AML-193 (cell line): ENCODE measurements at regions not wholly inside any gene's neighbourhood (a gene's known extent, or its start where the extent isn't known, plus 50 kb on each side); places are given as distances from the start of the nearest gene placed in this dataset.
"Not testable (repeated sequence)": the region's sequence is repeated elsewhere in the genome, so short reads cannot be mapped to it uniquely, and the experiment has no call there.

Experiments
- DNase-seq, 2 experiments: peaks; one replicate each; lab custom pipeline; 2025; lab: John Stamatoyannopoulos, UW

DNA sequence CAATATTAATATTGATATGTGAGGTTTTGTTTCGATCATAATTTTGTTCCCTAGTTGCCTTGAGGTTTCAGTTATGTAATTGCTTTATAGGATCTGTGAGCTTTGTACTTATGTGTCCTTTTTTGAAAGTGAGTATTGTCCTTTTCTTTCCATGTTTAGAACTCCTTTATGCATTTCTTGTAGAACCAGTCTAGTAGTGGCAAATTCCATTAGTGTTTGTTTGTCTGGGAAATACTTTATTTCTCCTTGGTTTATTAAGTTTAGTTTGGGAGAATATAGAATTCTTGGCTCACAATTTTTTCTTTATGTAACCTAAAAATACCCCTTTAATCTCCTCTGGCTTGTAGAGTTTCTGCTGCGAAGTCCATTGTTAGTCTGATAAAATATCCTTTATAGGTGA lies 127.5 kb upstream of the KITLG start:
- DNase-seq: no peak

GRCh38 chr12:88706286-88706685 lies 126.0 kb upstream of the KITLG start:
- DNase-seq: no peak

DNA sequence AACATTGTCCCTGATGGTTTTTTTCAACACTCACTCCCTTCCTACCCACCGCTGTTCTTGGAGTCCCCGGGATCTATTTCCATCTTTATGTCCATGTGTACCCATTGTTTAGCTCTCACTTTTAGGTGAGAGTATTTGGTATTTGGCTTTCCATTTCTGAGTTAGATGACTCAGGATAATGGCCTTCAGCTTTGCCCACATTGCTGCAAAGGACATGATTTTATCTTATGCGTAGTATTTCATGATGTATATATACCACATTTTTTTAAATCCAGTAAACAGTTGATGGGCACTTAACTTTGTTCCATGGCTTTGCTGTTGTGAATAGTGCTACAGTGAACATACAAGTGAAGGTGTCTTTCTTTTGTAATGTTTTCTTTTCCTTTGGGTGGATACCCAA lies 123.5 kb upstream of the KITLG start:
- DNase-seq: no peak

GRCh38 chr12:88698471-88698870 lies 118.2 kb upstream of the KITLG start:
- no peak for DNase-seq

- DNase-seq: no peak
These were observed 113.7 kb upstream of the KITLG start for GRCh38 chr12:88693837-88694445.

GRCh38 chr12:88691811-88692210 lies 111.5 kb upstream of the KITLG start:
- DNase-seq: no peak

- no peak for DNase-seq
These were observed 104.3 kb upstream of the KITLG start for GRCh38 chr12:88684610-88685009.

DNA sequence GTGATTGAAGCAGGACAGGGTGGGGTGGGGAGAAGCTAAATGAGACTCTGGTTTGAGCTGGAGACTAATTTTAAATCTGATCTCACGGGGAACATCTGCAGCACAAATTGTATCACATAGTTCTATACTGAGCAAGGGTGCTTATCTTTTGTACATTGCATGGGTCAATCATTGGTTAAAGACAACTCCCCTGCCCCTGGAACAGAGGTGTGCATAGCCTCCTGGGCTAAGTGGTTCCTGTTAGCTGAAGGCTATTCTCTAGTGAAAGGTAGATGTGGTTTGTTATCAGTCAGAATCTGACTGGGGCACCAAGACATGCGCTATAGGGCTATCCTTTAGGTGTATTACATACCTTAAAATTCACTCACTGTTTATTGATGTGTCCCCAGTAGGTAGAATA lies 103.9 kb upstream of the KITLG start:
- DNase-seq: no peak

DNA sequence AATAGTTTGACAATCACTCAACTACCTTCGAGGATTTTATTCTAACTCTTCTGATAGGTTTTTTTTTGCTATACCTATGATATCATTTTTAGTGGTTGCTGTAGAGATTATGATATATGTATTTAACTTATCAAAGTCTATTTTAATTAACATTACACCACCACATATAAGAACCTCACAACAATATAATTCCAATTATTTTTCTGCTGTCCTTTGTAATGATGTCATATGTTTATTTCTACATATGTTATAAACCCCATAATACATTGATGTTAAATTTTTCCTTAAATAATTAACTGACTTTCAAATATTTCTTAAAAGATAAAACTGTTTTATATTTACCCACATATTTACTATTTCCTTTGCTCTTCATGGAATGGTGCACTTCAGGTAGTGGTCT lies 103.4 kb upstream of the KITLG start:
- no peak for DNase-seq

DNA sequence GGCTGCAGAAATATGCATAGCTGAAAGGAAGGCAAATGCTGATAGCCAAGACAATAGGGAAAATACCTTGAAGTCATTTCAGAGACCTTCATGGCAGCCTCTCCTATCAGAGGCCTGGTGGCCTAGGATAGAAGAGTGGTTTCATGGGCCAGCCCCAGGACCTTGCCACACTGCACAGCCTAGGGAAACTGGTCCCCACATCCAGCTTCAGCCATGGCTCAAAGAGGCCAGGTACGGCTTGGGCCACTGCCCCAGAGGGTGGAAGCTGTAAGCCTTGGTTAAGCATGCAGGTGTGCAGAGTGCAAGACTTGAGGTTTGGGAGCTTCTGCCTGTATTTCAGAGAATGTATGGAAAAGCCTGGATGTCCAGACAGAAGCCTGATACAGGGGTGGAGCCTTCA lies 101.0 kb upstream of the KITLG start:
- no peak for DNase-seq

DNA sequence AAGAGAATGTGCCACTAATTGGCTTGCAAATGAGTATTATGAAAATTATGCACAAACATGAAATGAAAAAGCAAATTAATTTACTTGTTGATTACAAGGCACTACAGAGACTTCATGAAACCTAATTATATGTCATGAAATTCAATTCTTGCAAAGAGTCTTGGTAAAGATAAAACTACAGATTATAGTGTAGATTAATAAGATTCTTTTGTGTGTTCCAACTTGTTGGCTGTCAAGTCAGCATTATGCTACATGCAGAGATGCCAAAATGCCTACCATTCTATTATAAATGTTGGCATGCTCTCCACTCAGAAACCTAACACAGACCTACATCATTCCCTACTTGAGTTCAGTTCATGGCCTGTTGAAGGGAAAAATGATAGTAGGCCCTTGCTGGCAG lies 97.2 kb upstream of the KITLG start:
- no peak for DNase-seq

GRCh38 chr12:88667615-88668014 lies 87.3 kb upstream of the KITLG start:
- DNase-seq: not testable (repeated sequence)

DNA sequence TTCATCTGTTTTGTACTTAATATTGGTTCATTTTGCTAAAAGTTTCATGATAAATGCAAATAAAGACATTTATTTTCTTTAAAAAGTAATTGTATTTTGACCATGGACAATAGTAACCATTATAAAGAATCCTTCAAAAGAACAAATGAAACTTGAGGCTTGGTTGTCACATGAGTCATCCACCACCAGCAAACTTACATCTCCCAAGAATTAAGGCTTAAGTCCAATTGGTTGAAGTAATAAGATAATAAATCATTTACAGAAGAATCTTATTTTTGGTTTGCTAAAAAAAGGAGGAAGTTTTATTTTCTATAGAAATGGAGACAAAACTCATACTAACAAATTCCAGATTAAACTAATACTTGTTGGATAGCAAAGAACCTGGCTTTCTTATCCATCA lies 84.8 kb upstream of the KITLG start:
- DNase-seq: no peak

- DNase-seq: no peak
These were observed 82.7 kb upstream of the KITLG start for GRCh38 chr12:88662961-88663360.

GRCh38 chr12:88662093-88662492 lies 81.8 kb upstream of the KITLG start:
- no peak for DNase-seq

DNA sequence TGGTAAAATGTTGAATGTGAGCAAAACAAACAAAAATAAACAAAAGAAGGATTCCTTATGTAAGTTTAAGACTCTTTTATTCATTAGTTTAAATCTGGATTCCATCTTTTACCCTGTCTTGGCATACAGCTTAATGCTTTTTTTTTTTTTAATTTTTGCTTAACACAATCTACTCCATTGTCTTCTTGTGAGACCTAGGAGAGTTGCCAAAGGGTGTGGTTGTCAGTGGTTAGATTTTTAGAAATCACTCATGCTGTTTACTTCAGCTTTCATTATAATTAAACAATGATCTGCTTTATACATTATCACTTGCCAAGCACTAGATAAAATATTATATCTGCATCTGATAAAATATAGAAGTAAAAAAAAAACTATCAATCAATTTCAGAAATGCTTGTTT lies 77.7 kb upstream of the KITLG start:
- no peak for DNase-seq

- DNase-seq: no peak
These were observed 70.4 kb upstream of the KITLG start for GRCh38 chr12:88650715-88651114.

DNA sequence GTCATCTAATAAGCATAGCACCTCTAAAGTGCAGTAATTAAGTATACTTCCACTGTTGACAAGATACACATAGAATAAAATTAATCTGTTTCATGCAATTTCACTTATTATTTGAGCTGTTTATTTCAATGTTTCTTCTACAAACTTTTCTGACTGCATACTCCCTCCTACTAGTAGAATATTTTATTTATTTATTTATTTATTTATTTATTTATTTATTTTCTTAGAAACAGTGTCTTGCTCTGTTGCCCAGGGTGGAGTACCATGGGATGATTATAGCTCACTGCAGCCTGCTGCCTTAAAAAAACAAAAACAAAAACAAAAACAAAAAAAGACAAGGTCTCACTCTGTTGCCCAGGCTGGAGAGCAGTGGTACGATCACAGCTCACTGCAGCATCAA lies 68.4 kb upstream of the KITLG start:
- no peak for DNase-seq

DNA sequence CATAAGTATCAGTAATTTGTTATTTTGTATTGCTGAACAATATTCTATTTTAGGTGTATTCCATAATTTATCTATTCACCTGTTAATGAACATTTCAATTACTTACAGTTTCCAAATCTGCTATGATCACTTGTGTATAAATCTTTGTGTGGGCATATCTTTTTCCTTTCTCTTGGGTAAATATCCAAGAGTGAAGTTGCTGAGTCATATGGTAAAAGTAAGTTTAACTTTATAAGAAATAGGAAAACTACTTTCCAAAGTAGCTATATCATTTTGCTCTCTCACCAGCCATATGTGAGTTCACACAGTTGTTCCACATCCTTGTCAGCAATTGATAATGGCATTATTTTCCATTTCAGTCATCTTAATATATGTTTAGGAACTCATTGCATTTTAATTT lies 66.6 kb upstream of the KITLG start:
- no peak for DNase-seq

DNA sequence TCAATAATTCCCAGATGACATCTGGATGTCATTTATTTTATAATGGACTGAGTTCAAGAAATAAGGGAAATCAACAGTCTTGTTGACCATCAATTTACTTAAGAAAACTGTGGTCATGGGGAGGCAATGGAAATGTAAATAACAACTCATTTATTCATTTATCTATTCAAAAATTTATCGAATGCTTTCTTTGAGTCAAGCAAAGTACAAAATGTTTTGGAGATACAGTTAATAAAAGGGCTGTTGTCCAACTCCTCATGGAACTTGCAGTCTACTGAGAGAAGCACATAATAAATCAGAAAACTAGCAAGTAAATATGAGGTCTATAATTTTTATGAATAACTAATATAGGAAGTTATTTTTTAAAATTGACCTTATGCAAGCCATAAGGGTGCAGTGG lies 65.5 kb upstream of the KITLG start:
- no peak for DNase-seq

DNA sequence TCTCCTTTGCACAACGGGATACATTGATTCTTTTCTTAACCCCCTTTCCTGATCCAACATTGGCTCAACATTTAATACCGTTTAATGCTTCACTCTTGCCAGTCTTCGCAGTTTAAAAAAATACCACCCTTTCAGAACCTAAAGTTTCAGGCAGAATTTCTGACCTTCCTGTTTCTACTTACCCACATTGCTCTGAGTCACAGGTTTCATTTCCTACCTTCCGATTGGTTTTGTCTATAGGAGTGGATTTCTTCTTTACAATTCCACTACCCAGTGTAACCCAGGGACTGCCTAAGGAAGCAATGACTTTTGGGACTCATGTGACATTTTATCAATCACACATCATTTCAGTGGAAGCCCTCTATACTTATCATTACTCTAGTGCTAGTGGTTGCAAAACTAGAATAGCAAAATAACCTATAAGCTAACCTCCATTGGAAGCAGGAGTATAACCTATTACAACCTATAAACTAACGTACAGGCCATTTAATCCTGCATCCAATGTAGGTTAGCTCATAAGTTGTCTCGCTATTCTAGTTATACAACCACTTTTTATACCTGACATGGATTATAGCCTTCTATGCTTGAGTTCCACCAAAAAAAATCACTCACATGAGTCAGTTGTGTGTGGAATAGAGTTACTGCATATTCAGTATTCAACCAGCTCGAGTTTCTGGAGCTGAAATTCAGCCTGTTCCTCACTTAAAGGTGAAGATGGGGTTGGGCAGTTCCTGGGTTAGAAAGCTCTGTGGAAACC lies 64.9 kb upstream of the KITLG start:
- DNase-seq: no peak

DNA sequence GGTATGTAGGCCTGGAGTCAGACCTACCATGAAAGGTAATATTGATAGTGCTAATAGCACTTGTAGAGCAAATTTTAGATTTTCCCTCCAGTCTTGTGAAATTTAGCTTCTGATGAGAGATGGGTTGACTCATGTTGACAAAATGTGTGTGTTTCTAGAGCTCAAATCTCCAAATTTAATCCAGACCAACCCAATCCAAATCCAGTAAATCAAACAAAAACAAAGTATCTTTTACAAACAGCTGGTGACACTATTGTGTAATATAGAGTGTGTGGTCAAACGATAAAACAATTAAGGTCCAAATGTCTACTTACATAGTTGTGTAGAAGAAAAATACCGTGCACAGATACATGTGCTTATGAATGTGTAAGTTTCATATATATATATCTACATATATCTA lies 63.4 kb upstream of the KITLG start:
- DNase-seq: no peak

DNA sequence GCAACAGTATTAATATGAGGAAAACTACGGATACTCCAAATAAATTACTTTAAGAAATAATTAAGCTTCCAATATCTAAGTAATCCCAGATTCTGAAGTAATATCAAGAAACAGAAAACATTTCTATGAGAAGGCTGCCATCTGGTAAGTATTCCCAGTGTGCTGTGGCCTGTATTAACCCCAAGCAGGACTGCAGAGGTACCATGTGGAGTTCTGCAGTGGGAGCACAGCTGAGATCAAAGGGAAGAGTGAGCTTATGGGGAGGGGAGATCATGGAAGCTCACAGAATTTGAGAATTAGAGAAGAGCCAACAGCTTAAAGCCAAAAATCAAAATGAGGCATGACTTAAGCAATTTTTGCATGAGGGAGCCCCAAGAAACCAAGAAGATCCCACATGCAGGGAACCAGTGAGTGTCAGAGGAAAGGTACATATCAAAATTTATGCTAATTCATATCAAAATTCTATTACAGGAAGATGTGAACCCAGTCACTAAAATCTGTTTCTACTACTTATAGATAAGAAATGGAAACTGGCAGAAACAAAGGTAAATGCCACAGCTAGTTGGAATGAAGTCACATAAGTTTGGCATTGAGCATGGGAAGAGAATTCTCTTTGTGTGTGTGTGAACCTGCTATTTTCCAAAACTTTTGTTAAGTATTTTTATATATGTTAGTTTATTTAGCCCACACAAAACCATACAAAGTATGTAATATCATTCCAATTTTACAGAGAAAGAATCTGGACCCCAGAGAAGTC lies 62.6 kb upstream of the KITLG start:
- no peak for DNase-seq
